ENCODE measurements at regions not wholly inside any gene's neighbourhood (a gene's known extent, or its start where the extent isn't known, plus 50 kb on each side); places are given as distances from the start of the nearest gene placed in this dataset.
A peak's percentile ranks its signal among the peaks of the same experiment; 100 is the strongest.

- no peak overlapping the region for H3K9ac ChIP-seq (replicated peaks; ENCODE audit: extremely low read depth, insufficient read depth, low read length)
- CTCF ChIA-PET, result interaction anchor here (1.3 to 1.9 kb wide), 6 partner anchors 18 to 177 kb away, joined by 3 to 8 read pairs (median 6); partner anchors contain the start of gene RNF144B
- no peak overlapping the region for H3K4me2 ChIP-seq (ENCODE audit: insufficient read depth, low read length)
- DNase-seq (ENCODE audit: low read depth, low spot score) (no peak), FAIRE-seq (no peak)
- no peaks in the 10 kb centered on the region for H4K20me1 ChIP-seq (replicated peaks; ENCODE audit: control insufficient read depth, extremely low read depth, insufficient read depth, low read length)
- H3K9me3 ChIP-seq (replicated peaks; ENCODE audit: control insufficient read depth, insufficient read depth, low read length), result no peaks in the 10 kb centered on the region
- H3K27ac ChIP-seq (ENCODE audit: insufficient read depth, low read depth, low read length), result no peak overlapping the region
- no peaks in the 10 kb centered on the region for H3K79me2 ChIP-seq (ENCODE audit: control insufficient read depth, insufficient read depth, low read length)
- peaks cover 16% of the 10 kb centered on the region for H3K4me1 ChIP-seq (ENCODE audit: control insufficient read depth, extremely low read depth, insufficient read depth, low read length)
- H3K4me3 ChIP-seq (replicated peaks in 1 of 3; ENCODE audit: insufficient read depth in 1 of 3, low read depth in 1 of 3, low read length in 3 of 3), result no peak overlapping the region
- no peaks in the 10 kb centered on the region for H3K27me3 ChIP-seq (ENCODE audit: control insufficient read depth in 2 of 2, insufficient read depth in 2 of 2, low read length in 2 of 2)
- no peaks in the 10 kb centered on the region for H3K36me3 ChIP-seq (ENCODE audit: control insufficient read depth in 2 of 2, extremely low read depth in 1 of 2, insufficient read depth in 2 of 2, low read length in 2 of 2)
- peak overlapping the region; percentile 60 for H2AFZ ChIP-seq (ENCODE audit: low read depth, low read length)
- H3K9me1 ChIP-seq (replicated peaks; ENCODE audit: control insufficient read depth, extremely low read depth, insufficient read depth, low read length), result no peaks in the 10 kb centered on the region
- no TSS peak for BruUV-seq (replicated peaks)
- dilution Hi-C loops (cut with MboI; ENCODE audit: extremely low pct_ligation_motif_present, low sequenced_read_pairs), result no loop called here
- POLR2A ChIA-PET, result no interaction called here
- intact Hi-C loops (cut with micrococcal nuclease), result loop anchor here (1.0 to 5.0 kb wide), 2 partner anchors 44 to 59 kb away; partner anchors contain the start of gene RNF144B
- TF ChIP-seq MYC (IDR thresholded peaks at IDR 0.05; ENCODE audit: low read depth, low read length) (no peak), POLR2A (IDR thresholded peaks at IDR 0.05; ENCODE audit: low read depth, low read length) (no peak), GATA2 (IDR thresholded peaks at IDR 0.05; ENCODE audit: insufficient read depth, insufficient read length, low read depth, low read length) (no peak), CTCF (IDR thresholded peaks at IDR 0.05; ENCODE audit: extremely low read depth in 1 of 2, insufficient read depth in 1 of 2, low read depth in 1 of 2, low read length in 2 of 2) (no peak), POLR2AphosphoS5 (IDR thresholded peaks at IDR 0.05; ENCODE audit: insufficient read depth, low read depth, low read length) (no peak), FOS (IDR thresholded peaks at IDR 0.05; ENCODE audit: borderline replicate concordance, insufficient read depth, low read length) (no peak), MAX (IDR thresholded peaks at IDR 0.05; ENCODE audit: insufficient read depth, insufficient read length) (no peak), JUN (IDR thresholded peaks at IDR 0.05; ENCODE audit: borderline replicate concordance, insufficient read depth, insufficient read length, low read depth) (no peak), EZH2 (IDR thresholded peaks at IDR 0.05; ENCODE audit: borderline replicate concordance, low read depth, low read length, severe bottlenecking) (no peak)
Observed at GRCh38 chr6:18328540-18328939, 58.6 kb upstream of the RNF144B start.

Data from endothelial cell of umbilical vein (primary cell).